DOHH2 (cell line): ENCODE measurements at regions not wholly inside any gene's neighbourhood (a gene's known extent, or its start where the extent isn't known, plus 50 kb on each side); places are given as distances from the start of the nearest gene placed in this dataset.

Source experiments
- CTCF ChIP-seq: fragments of 200-600 bp; sonication (generic); IDR thresholded peaks from one replicate; pipeline ENCODE4 v1.5.1; 2014; ENCODE audit warnings: antibody characterized with exemption, mild to moderate bottlenecking, low read depth, low read length; ENCODE audit not compliant: poor library complexity, severe bottlenecking
- EZH2phosphoT487 ChIP-seq: fragments of 200-600 bp; sonication (generic); IDR thresholded peaks from 2 replicates; pipeline ENCODE4 v1.6.1; 2017; ENCODE audit warnings: borderline replicate concordance, mild to moderate bottlenecking, antibody characterized with exemption, low read length, moderate library complexity, mixed read lengths

- no peak for TF ChIP-seq CTCF
- TF ChIP-seq EZH2phosphoT487 = no peak
Measured at GRCh38 chr13:87168390-87168789, 502.8 kb upstream of the SLITRK5 start.
